ENCODE measurements at regions not wholly inside any gene's neighbourhood (a gene's known extent, or its start where the extent isn't known, plus 50 kb on each side); places are given as distances from the start of the nearest gene placed in this dataset.

DNA sequence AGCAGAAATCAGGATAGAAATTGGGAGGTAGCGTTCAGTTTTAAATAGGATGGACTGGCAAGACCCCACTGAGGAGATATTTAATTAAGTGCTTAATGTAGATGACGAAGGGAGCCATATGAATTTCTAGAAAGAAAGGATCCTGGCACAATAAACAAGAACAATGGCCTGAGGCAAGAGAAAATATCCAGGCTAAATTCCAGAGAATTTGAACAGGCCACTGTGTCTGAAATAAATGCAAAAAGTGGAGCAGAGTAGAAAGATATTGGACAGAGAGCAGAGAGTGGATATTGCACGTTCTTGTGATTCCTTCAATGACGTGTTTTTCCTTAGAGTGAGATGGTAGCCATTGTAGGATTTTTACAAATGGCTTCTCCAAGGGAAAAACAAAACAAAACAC lies 1504.8 kb downstream of the C4orf33 start:
- ATAC-seq = no peak
- TF ChIP-seq RARB (CRISPR knock-in tag; IDR thresholded peaks at IDR 0.05) = no peak
- TF ChIP-seq, protein P1, sequence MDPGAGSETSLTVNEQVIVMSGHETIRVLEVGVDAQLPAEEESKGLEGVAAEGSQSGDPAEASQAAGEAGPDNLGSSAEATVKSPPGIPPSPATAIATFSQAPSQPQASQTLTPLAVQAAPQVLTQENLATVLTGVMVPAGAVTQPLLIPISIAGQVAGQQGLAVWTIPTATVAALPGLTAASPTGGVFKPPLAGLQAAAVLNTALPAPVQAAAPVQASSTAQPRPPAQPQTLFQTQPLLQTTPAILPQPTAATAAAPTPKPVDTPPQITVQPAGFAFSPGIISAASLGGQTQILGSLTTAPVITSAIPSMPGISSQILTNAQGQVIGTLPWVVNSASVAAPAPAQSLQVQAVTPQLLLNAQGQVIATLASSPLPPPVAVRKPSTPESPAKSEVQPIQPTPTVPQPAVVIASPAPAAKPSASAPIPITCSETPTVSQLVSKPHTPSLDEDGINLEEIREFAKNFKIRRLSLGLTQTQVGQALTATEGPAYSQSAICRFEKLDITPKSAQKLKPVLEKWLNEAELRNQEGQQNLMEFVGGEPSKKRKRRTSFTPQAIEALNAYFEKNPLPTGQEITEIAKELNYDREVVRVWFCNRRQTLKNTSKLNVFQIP (CRISPR knock-in tag; IDR thresholded peaks at IDR 0.05; ENCODE audit: borderline replicate concordance, low read depth) = no peak
- no peak for TF ChIP-seq ZNF565 (CRISPR knock-in tag; conservative IDR thresholded peaks at IDR 0.05; ENCODE audit: low read depth)
- TF ChIP-seq, protein P2, sequence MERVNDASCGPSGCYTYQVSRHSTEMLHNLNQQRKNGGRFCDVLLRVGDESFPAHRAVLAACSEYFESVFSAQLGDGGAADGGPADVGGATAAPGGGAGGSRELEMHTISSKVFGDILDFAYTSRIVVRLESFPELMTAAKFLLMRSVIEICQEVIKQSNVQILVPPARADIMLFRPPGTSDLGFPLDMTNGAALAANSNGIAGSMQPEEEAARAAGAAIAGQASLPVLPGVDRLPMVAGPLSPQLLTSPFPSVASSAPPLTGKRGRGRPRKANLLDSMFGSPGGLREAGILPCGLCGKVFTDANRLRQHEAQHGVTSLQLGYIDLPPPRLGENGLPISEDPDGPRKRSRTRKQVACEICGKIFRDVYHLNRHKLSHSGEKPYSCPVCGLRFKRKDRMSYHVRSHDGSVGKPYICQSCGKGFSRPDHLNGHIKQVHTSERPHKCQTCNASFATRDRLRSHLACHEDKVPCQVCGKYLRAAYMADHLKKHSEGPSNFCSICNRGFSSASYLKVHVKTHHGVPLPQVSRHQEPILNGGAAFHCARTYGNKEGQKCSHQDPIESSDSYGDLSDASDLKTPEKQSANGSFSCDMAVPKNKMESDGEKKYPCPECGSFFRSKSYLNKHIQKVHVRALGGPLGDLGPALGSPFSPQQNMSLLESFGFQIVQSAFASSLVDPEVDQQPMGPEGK (CRISPR knock-in tag; IDR thresholded peaks at IDR 0.05; ENCODE audit: borderline replicate concordance) = no peak
- no peak for TF ChIP-seq ZNF8 (CRISPR knock-in tag; IDR thresholded peaks at IDR 0.05)
- no peak for TF ChIP-seq ZC3H10 (CRISPR knock-in tag; IDR thresholded peaks at IDR 0.05)
- no peak for TF ChIP-seq TOX (CRISPR knock-in tag; IDR thresholded peaks at IDR 0.05; ENCODE audit: borderline replicate concordance)
- TF ChIP-seq TCF4 (CRISPR knock-in tag; IDR thresholded peaks at IDR 0.05; ENCODE audit: borderline replicate concordance) = no peak
- no peak for TF ChIP-seq ESRRG (CRISPR knock-in tag; IDR thresholded peaks at IDR 0.05)
- no peak for TF ChIP-seq ISL1 (CRISPR knock-in tag; IDR thresholded peaks at IDR 0.05)
- TF ChIP-seq CREB5 (CRISPR knock-in tag; IDR thresholded peaks at IDR 0.05; ENCODE audit: low read depth) = no peak
- TF ChIP-seq ZFP3 (CRISPR knock-in tag; IDR thresholded peaks at IDR 0.05) = no peak
- no peak for TF ChIP-seq BACH2 (CRISPR knock-in tag; IDR thresholded peaks at IDR 0.05; ENCODE audit: borderline replicate concordance)
- TF ChIP-seq SNAI2 (CRISPR knock-in tag; IDR thresholded peaks at IDR 0.05) = no peak
- no peak for TF ChIP-seq PPARA (CRISPR knock-in tag; IDR thresholded peaks at IDR 0.05; ENCODE audit: borderline replicate concordance)
- TF ChIP-seq, protein P3, sequence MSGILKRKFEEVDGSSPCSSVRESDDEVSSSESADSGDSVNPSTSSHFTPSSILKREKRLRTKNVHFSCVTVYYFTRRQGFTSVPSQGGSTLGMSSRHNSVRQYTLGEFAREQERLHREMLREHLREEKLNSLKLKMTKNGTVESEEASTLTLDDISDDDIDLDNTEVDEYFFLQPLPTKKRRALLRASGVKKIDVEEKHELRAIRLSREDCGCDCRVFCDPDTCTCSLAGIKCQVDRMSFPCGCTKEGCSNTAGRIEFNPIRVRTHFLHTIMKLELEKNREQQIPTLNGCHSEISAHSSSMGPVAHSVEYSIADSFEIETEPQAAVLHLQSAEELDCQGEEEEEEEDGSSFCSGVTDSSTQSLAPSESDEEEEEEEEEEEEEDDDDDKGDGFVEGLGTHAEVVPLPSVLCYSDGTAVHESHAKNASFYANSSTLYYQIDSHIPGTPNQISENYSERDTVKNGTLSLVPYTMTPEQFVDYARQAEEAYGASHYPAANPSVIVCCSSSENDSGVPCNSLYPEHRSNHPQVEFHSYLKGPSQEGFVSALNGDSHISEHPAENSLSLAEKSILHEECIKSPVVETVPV (CRISPR knock-in tag; IDR thresholded peaks at IDR 0.05) = no peak
- TF ChIP-seq GLIS3 (CRISPR knock-in tag; IDR thresholded peaks at IDR 0.05) = no peak
- TF ChIP-seq TSHZ2 (CRISPR knock-in tag; IDR thresholded peaks at IDR 0.05) = no peak
- TF ChIP-seq CSDC2 (CRISPR knock-in tag; IDR thresholded peaks at IDR 0.05) = no peak

GRCh38 chr4:130603043-130603442 lies 1507.1 kb downstream of the C4orf33 start:
- no peak for ATAC-seq
- TF ChIP-seq, protein P3 (CRISPR knock-in tag; IDR thresholded peaks at IDR 0.05) = no peak
- TF ChIP-seq, protein P2 (CRISPR knock-in tag; IDR thresholded peaks at IDR 0.05; ENCODE audit: borderline replicate concordance) = no peak
- TF ChIP-seq ZFP30 (CRISPR knock-in tag; IDR thresholded peaks at IDR 0.05) (no peak), GLIS3 (CRISPR knock-in tag; IDR thresholded peaks at IDR 0.05) (no peak), ZFP3 (CRISPR knock-in tag; IDR thresholded peaks at IDR 0.05) (no peak), ARNTL (CRISPR knock-in tag; IDR thresholded peaks at IDR 0.05; ENCODE audit: borderline replicate concordance, low read depth) (no peak), PPARA (CRISPR knock-in tag; IDR thresholded peaks at IDR 0.05; ENCODE audit: borderline replicate concordance) (no peak), ZNF565 (CRISPR knock-in tag; conservative IDR thresholded peaks at IDR 0.05; ENCODE audit: low read depth) (no peak), TOX (CRISPR knock-in tag; IDR thresholded peaks at IDR 0.05; ENCODE audit: borderline replicate concordance) (no peak), RARB (CRISPR knock-in tag; IDR thresholded peaks at IDR 0.05) (no peak), ZNF70 (CRISPR knock-in tag; IDR thresholded peaks at IDR 0.05) (no peak), TSHZ2 (CRISPR knock-in tag; IDR thresholded peaks at IDR 0.05) (no peak), ISL1 (CRISPR knock-in tag; IDR thresholded peaks at IDR 0.05) (no peak), TCF4 (CRISPR knock-in tag; IDR thresholded peaks at IDR 0.05; ENCODE audit: borderline replicate concordance) (no peak), ESRRG (CRISPR knock-in tag; IDR thresholded peaks at IDR 0.05) (no peak)
